ENCODE measurements at regions not wholly inside any gene's neighbourhood (a gene's known extent, or its start where the extent isn't known, plus 50 kb on each side); places are given as distances from the start of the nearest gene placed in this dataset.

DNA sequence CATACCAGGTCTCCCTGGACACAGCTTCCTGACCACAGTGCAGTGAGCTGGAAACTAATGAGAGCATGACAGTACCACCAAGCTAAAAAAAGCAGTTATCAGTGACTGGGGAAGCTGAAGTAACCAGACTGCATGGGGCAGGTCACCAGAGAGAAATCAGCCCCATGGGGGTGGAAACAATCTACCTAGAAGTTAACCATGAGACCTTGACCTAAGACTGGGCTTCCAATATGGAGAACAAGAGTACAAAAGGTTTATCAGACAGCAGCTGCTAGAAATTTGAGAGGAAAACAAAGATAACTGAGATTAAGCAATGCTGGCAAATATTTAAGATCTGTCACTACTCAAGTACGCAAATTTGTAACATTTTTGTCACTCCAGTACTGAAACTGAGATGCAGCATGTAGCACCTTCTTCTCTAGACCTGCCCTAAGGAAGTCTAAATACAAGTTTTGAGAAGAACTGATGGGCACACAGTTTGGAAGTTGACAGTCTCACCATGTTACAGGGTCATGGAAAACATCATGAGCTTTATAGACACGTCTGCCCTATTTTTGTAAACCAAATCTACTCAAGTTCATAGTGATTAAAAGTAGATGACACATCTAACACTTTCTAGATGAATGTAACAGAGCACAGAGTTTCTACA lies 2641.8 kb upstream of the PCDH20 start:
- H3K36me3 ChIP-seq (ENCODE audit: low read length) = no peaks in the 10 kb centered on the region
- no peak overlapping the region for H3K27ac ChIP-seq (ENCODE audit: low read depth, low read length)
- no peak overlapping the region for H3K4me3 ChIP-seq (ENCODE audit: insufficient read depth, low read length, poor library complexity, severe bottlenecking)
- H3K79me2 ChIP-seq (ENCODE audit: insufficient read depth, low read length) = no peaks in the 10 kb centered on the region
- H3K9me2 ChIP-seq (replicated peaks; ENCODE audit: insufficient read depth, low read length) = no peaks in the 10 kb centered on the region
- no peaks in the 10 kb centered on the region for H3K27me3 ChIP-seq (ENCODE audit: low read length)
- no peaks in the 10 kb centered on the region for H3F3A ChIP-seq (ENCODE audit: insufficient read depth)
- H3K9ac ChIP-seq (ENCODE audit: low read length) = no peak overlapping the region
- no peak overlapping the region for H2AFZ ChIP-seq (ENCODE audit: low read depth, low read length, severe bottlenecking)
- H3K4me2 ChIP-seq (ENCODE audit: low read depth, low read length, poor library complexity, severe bottlenecking) = no peak overlapping the region
- no peaks in the 10 kb centered on the region for H4K20me1 ChIP-seq (ENCODE audit: low read depth, low read length)
- H3K9me3 ChIP-seq (ENCODE audit: insufficient read depth, low read length) = peaks cover 8% of the 10 kb centered on the region; the same call in 1 of the 2 replicates
- TF ChIP-seq, protein P1, sequence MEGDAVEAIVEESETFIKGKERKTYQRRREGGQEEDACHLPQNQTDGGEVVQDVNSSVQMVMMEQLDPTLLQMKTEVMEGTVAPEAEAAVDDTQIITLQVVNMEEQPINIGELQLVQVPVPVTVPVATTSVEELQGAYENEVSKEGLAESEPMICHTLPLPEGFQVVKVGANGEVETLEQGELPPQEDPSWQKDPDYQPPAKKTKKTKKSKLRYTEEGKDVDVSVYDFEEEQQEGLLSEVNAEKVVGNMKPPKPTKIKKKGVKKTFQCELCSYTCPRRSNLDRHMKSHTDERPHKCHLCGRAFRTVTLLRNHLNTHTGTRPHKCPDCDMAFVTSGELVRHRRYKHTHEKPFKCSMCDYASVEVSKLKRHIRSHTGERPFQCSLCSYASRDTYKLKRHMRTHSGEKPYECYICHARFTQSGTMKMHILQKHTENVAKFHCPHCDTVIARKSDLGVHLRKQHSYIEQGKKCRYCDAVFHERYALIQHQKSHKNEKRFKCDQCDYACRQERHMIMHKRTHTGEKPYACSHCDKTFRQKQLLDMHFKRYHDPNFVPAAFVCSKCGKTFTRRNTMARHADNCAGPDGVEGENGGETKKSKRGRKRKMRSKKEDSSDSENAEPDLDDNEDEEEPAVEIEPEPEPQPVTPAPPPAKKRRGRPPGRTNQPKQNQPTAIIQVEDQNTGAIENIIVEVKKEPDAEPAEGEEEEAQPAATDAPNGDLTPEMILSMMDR (IDR thresholded peaks at IDR 0.05; ENCODE audit: insufficient read depth, low read length, poor library complexity, severe bottlenecking) = no peak
- no peak for TF ChIP-seq EZH2phosphoT487 (conservative IDR thresholded peaks at IDR 0.05; ENCODE audit: low read length)

DNA sequence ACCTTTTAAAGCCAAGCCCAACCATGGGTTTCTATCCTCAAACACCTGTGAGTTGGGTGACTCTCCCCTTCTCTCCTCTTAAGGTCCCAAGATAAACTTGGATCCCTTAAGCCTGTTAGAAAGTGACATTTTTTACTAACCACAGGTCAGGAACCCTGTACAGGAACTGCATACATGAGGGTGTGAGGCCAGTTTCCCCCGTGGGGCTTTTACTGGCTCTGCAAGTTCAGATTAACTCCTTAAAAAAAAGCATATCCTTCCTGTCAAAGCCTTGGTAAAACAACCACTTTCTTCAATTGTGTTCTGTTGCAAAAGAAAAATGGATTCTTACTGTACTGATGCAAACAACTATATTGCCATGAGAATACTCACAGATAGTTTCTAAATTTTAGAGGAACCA lies 2638.7 kb upstream of the PCDH20 start:
- no peak overlapping the region for H3K9ac ChIP-seq (ENCODE audit: low read length)
- peaks cover 4% of the 10 kb centered on the region; the same call in 1 of the 2 replicates for H3K9me3 ChIP-seq (ENCODE audit: insufficient read depth, low read length)
- no peaks in the 10 kb centered on the region for H3F3A ChIP-seq (ENCODE audit: insufficient read depth)
- H3K36me3 ChIP-seq (ENCODE audit: low read length) = no peaks in the 10 kb centered on the region
- H3K27me3 ChIP-seq (ENCODE audit: low read length) = no peaks in the 10 kb centered on the region
- no peak overlapping the region for H2AFZ ChIP-seq (ENCODE audit: low read depth, low read length, severe bottlenecking)
- no peaks in the 10 kb centered on the region for H3K79me2 ChIP-seq (ENCODE audit: insufficient read depth, low read length)
- no peak overlapping the region for H3K27ac ChIP-seq (ENCODE audit: low read depth, low read length)
- TF ChIP-seq, protein P1 (IDR thresholded peaks at IDR 0.05; ENCODE audit: insufficient read depth, low read length, poor library complexity, severe bottlenecking) = no peak
- no peak for TF ChIP-seq EZH2phosphoT487 (conservative IDR thresholded peaks at IDR 0.05; ENCODE audit: low read length)
- H3K4me3 ChIP-seq (ENCODE audit: insufficient read depth, low read length, poor library complexity, severe bottlenecking) = no peak overlapping the region
- no peaks in the 10 kb centered on the region for H3K9me2 ChIP-seq (replicated peaks; ENCODE audit: insufficient read depth, low read length)
- H4K20me1 ChIP-seq (ENCODE audit: low read depth, low read length) = no peaks in the 10 kb centered on the region
- H3K4me2 ChIP-seq (ENCODE audit: low read depth, low read length, poor library complexity, severe bottlenecking) = no peak overlapping the region

DNA sequence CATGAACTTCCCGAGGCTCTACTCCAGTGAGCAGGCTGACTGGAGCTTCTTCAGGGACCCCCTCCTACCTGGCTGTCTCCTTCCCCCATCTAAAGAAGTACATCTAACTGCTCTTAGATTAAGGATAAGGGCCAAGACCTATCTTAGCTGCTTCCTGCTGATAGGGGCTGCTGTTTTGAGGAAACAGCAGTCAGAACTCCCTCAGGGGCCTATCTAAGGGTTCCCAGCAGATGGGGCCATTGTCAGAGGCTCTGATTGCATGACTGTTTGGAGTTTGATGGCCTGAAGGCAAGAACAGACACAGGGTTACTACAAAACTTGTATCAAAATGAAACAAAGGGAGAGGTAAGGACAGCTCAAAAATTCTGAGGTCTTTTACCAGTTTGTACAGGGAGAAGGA lies 2636.9 kb upstream of the PCDH20 start:
- H3K27me3 ChIP-seq (ENCODE audit: low read length) = no peaks in the 10 kb centered on the region
- H2AFZ ChIP-seq (ENCODE audit: low read depth, low read length, severe bottlenecking) = no peak overlapping the region
- no peak overlapping the region for H3K4me3 ChIP-seq (ENCODE audit: insufficient read depth, low read length, poor library complexity, severe bottlenecking)
- no peaks in the 10 kb centered on the region for H3K9me2 ChIP-seq (replicated peaks; ENCODE audit: insufficient read depth, low read length)
- H3K27ac ChIP-seq (ENCODE audit: low read depth, low read length) = no peak overlapping the region
- no peaks in the 10 kb centered on the region for H4K20me1 ChIP-seq (ENCODE audit: low read depth, low read length)
- no peaks in the 10 kb centered on the region for H3K36me3 ChIP-seq (ENCODE audit: low read length)
- TF ChIP-seq, protein P1 (IDR thresholded peaks at IDR 0.05; ENCODE audit: insufficient read depth, low read length, poor library complexity, severe bottlenecking) = no peak
- TF ChIP-seq EZH2phosphoT487 (conservative IDR thresholded peaks at IDR 0.05; ENCODE audit: low read length) = no peak
- no peaks in the 10 kb centered on the region for H3F3A ChIP-seq (ENCODE audit: insufficient read depth)
- H3K4me2 ChIP-seq (ENCODE audit: low read depth, low read length, poor library complexity, severe bottlenecking) = no peak overlapping the region
- peaks cover 4% of the 10 kb centered on the region; the same call in 1 of the 2 replicates for H3K9me3 ChIP-seq (ENCODE audit: insufficient read depth, low read length)
- no peaks in the 10 kb centered on the region for H3K79me2 ChIP-seq (ENCODE audit: insufficient read depth, low read length)
- H3K9ac ChIP-seq (ENCODE audit: low read length) = no peak overlapping the region

All from SU-DHL-6 (cell line).